Spleen (tissue), 7 donors: ENCODE measurements at regions not wholly inside any gene's neighbourhood (a gene's known extent, or its start where the extent isn't known, plus 50 kb on each side); places are given as distances from the start of the nearest gene placed in this dataset.

Experiments used
- CTCF ChIP-seq, 11 experiments: fragments of 200-600 bp in 7 of 11; fragments of 450-650 bp in 4 of 11; sonication (generic) in 4 of 11; IDR thresholded peaks in 8 of 11; conservative IDR thresholded peaks in 3 of 11; 1 replicate in 7 of 11; 2 replicates in 4 of 11; pipeline versions ENCODE4 v1.4.0 to v1.8.0; 2016 to 2021; ENCODE audit warnings: antibody characterized with exemption in 11 of 11, inconsistent platforms in 4 of 11, mild to moderate bottlenecking in 1 of 11
- POLR2A ChIP-seq, 3 donors: fragments of 450-650 bp; IDR thresholded peaks; one replicate each; pipeline ENCODE4 v1.5.1; 2017; ENCODE audit warnings: antibody characterized with exemption in 3 of 3, mild to moderate bottlenecking in 1 of 3
- donor health status: DM: no; HTN: no; CAD: no; lungs with moderate emphysema.
- donor health status: DM: no; HTN: no; CAD: no.
- donor health status: DM: no; HTN: no; CAD: no.

GRCh38 chr5:6937677-6938076 lies 224.4 kb downstream of the TENT4A start:
- TF ChIP-seq CTCF (IDR thresholded peaks at IDR 0.05 in 8 of 11, conservative IDR thresholded peaks at IDR 0.05 in 3 of 11) (no peak), POLR2A (IDR thresholded peaks at IDR 0.05) (no peak)
